Kidney (tissue), 13 donors: ENCODE measurements at regions not wholly inside any gene's neighbourhood (a gene's known extent, or its start where the extent isn't known, plus 50 kb on each side); places are given as distances from the start of the nearest gene placed in this dataset.

Source experiments
- DNase-seq, 5 donors: peaks; one replicate each; pipeline ENCODE4 v3.0.0-alpha.2; 2013 to 2020
- FAIRE-seq: peaks from 2 replicates; lab custom pipeline; 2012; peaks lifted over from hg19 to GRCh38; lab: Jason Lieb, UNC
- H3K27ac ChIP-seq, 2 donors: one replicate each; pipeline ENCODE4 v1.7.0; 2013; ENCODE audit warnings: low read depth in 2 of 2, low read length in 2 of 2, inconsistent platforms in 1 of 2
- H3K27me3 ChIP-seq: one replicate; pipeline ENCODE4 v1.7.1; 2013; ENCODE audit warnings: low read length, inconsistent platforms; ENCODE audit not compliant: control insufficient read depth, insufficient read depth
- H3K36me3 ChIP-seq, 3 donors: one replicate each; pipeline versions ENCODE4 v1.7.0 to v1.7.1; 2013; ENCODE audit warnings: low read length in 3 of 3, control low read depth in 1 of 3, inconsistent platforms in 1 of 3; ENCODE audit not compliant: insufficient read depth in 3 of 3, control insufficient read depth in 2 of 3
- H3K4me1 ChIP-seq, 3 donors: one replicate each; pipeline versions ENCODE4 v1.7.0 to v1.7.1; 2013; ENCODE audit warnings: low read length in 3 of 3, inconsistent platforms in 1 of 3, low read depth in 1 of 3; ENCODE audit not compliant: control insufficient read depth in 2 of 3, insufficient read depth in 2 of 3
- H3K4me3 ChIP-seq, 3 donors: one replicate each; pipeline versions ENCODE4 v1.7.0 to v1.8.1; 2013; ENCODE audit warnings: low read length in 3 of 3, control low read depth in 1 of 3, inconsistent platforms in 1 of 3
- H3K9ac ChIP-seq, 3 donors: one replicate each; pipeline versions ENCODE4 v1.7.0 to v1.7.1; 2013; ENCODE audit warnings: low read length in 3 of 3, control low read depth in 1 of 3, inconsistent platforms in 1 of 3
- H3K9me3 ChIP-seq, 3 donors: one replicate each; pipeline versions ENCODE4 v1.7.0 to v1.7.1; 2013; ENCODE audit warnings: low read length in 3 of 3, control low read depth in 1 of 3, inconsistent platforms in 1 of 3; ENCODE audit not compliant: control insufficient read depth in 2 of 3, insufficient read depth in 1 of 3
- CTCF ChIP-seq: IDR thresholded peaks from 3 replicates; pipeline ENCODE4 v1.5.1; 2012; ENCODE audit warnings: mild to moderate bottlenecking, moderate library complexity, borderline replicate concordance; ENCODE audit not compliant: insufficient read depth; ENCODE audit errors: extremely low read depth
- intact Hi-C: fragments of 100-400 bp; cut with DNase I; formaldehyde crosslinking; loops from one replicate; pipeline ENCODE4 v1.11.1; 2022
- donor health status: control.
- donor health status: control.
- donor health status: control.
- donor health status: control.
- donor health status: control.
- donor health status: DM: yes; HTN: yes; CAD: no.
- donor health status: Normal renal cell carcinoma (clear cell type).

DNA sequence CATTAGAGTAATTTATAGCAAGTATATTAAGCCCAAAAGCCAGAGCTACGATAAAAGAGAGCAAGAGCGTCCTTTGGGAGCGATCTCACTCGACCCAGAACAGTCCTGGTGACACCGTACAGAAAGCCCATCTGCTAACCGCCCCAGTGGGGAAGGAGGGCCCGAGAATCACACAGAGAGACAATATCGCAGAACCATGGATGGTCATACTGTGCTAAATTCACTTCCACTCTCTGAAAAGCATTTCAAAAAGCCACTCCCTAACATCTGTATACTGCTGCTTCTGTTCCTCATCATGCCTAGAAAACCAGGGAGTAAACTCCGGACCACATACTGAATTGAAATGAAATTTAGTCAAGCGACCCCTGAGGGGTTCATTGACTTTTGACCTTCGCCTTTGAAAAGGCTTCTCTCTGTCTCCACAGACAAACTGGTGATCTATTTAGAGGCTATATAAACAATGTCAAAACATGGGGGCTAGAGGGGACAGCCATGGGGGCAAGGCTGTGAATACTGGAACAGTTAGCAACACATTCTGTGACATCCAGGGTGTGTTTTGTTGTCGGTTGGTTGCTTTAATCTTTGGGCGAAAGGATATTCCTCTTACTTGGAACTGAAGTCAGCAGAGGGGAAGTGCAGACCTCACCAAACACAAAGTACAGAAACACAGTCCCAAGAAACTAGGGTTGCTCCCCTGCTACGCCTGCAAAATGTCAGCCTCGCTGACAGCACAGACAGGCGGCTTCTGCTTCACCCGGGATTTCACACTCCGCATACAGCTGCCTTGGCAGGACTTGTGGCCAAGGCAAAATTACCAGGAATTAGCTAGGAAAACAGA lies 129.0 kb upstream of the RASGEF1B start:
- FAIRE-seq: no peak
- peak; percentile 52 to 91 (median 69) for DNase-seq
- peaks cover 2 to 5% (median 4%) of the 10 kb centered on the region in 3 donors for H3K4me1 ChIP-seq
- peaks cover 0 to 7% (median 0%) of the 10 kb centered on the region in 3 donors for H3K9me3 ChIP-seq
- no peaks in the 10 kb centered on the region for H3K36me3 ChIP-seq
- H3K4me3 ChIP-seq: no peak overlapping the region
- no peak for TF ChIP-seq CTCF
- intact Hi-C loops: no loop called here
- no peak overlapping the region for H3K9ac ChIP-seq
- H3K27me3 ChIP-seq: no peaks in the 10 kb centered on the region
- no peak overlapping the region for H3K27ac ChIP-seq

DNA sequence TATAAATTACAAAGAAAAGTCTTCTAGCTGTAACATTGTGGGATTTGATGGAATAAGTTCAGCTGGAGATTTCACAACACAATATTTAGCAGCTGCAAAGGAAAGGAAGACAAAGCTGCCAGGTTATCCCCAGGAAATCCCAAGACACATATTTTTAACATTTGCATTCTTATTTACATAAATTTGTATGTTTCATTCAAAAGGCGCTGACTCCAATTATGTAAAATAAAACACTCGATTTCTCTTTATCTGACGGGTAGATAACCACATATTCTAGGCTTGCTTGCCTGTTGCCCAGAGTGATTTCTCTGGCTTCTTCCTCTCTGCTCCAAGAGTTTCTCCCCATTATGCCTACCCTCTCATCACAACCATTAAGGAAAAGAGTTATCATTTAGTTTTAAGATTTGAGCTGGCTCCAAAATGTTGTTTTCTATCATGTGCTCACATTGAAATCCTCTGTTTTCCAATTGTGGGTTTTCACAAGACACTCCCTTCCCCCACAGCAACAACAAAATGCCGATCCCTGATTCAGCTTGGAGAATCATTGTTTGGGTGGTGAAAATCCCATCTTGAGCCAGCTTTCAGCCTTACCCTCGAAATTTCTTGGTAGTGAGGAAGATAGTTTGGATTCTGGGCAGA lies 128.2 kb upstream of the RASGEF1B start:
- Histone ChIP-seq H3K4me1 (peaks cover 1 to 2% (median 2%) of the 10 kb centered on the region in 3 donors), H3K9ac (no peak overlapping the region), H3K27ac (no peak overlapping the region), H3K27me3 (no peaks in the 10 kb centered on the region), H3K4me3 (no peak overlapping the region), H3K36me3 (no peaks in the 10 kb centered on the region), H3K9me3 (peaks cover 0 to 7% (median 0%) of the 10 kb centered on the region in 3 donors)
- intact Hi-C loops: no loop called here
- no peak for DNase-seq
- no peak for FAIRE-seq
- no peak for TF ChIP-seq CTCF

DNA sequence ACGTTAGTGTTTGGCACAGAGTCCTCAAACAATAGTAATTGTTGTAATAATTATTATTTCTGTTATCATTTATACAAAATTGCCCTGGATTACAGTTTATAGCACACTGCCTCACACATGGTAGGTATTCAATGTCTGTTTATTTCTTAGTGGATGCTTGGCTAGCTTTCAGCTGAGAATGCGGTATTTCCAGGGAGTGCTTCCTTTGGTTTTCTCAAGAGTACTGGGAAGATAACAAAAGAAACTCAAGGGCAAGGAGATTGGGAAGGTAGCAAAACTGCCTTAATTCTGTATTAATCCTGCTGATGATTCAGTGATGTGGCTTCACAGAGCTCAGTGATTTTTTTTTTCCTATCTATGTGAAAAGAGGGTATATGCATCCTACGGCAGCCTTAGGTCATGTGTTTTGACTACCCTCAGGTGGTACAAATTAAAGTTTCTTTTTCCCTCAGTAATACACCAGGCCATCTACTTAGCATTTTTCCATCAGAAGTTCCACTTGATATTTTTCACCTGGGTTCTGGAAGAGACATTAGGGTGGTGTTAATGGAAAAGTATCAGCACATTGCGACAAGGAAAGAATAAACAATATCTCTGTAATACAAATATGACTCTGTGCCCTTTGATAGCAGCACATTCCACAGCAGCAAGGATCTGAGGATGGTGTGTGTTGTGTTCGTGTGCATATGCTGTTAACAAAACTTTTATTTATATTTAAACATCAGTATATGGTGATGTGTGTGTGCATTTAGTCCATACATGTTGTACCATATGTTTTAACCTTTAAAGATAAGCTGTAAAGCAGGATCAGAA lies 124.3 kb upstream of the RASGEF1B start:
- intact Hi-C loops: no loop called here
- no peaks in the 10 kb centered on the region for H3K4me1 ChIP-seq
- TF ChIP-seq CTCF: no peak
- H3K4me3 ChIP-seq: no peak overlapping the region
- H3K9ac ChIP-seq: no peak overlapping the region
- peaks cover 0 to 7% (median 0%) of the 10 kb centered on the region in 3 donors for H3K9me3 ChIP-seq
- H3K27me3 ChIP-seq: no peaks in the 10 kb centered on the region
- no peak for FAIRE-seq
- no peaks in the 10 kb centered on the region for H3K36me3 ChIP-seq
- peak in 2 of 5 donors; percentile 35 to 42 for DNase-seq
- H3K27ac ChIP-seq: no peak overlapping the region
